ENCODE measurements at regions not wholly inside any gene's neighbourhood (a gene's known extent, or its start where the extent isn't known, plus 50 kb on each side); places are given as distances from the start of the nearest gene placed in this dataset.
A peak's percentile ranks its signal among the peaks of the same experiment; 100 is the strongest.

- Histone ChIP-seq H3K36me3 (no peaks in the 10 kb centered on the region), H3K9me3 (no peaks in the 10 kb centered on the region), H3K27me3 (no peaks in the 10 kb centered on the region), H3K4me1 (peaks cover 0 to 6% of the 10 kb centered on the region in 2 donors), H3K4me3 (no peak overlapping the region), H3K27ac (no peak overlapping the region)
- in situ Hi-C loops (cut with MboI; ENCODE audit: low sequenced_read_pairs in 4 of 4) (no loop called here), intact Hi-C loops (cut with DNase I; ENCODE audit: low total_unique reads) (loop anchor here (10.0 kb wide), 1 partner anchor 49 kb away; no protein-coding TSS in a partner anchor)
- no peak for ATAC-seq
- TF ChIP-seq CTCF (IDR thresholded peaks at IDR 0.05 in 4 of 5, conservative IDR thresholded peaks at IDR 0.05 in 1 of 5) (no peak), POLR2A (IDR thresholded peaks at IDR 0.05) (no peak)
- no peak for DNase-seq
Measured at GRCh38 chr18:6653880-6654279, 75.6 kb upstream of the ARHGAP28 start.

GRCh38 chr18:6659963-6660725 is 69.4 kb upstream of the ARHGAP28 start:
- intact Hi-C loops (cut with DNase I; ENCODE audit: low total_unique reads): loop anchor here (10.0 kb wide), 2 partner anchors 55 to 205 kb away; no protein-coding TSS in a partner anchor

GRCh38 chr18:6661692-6662415 is 67.7 kb upstream of the ARHGAP28 start:
- H3K36me3 ChIP-seq: no peaks in the 10 kb centered on the region
- in situ Hi-C loops (cut with MboI; ENCODE audit: low sequenced_read_pairs in 4 of 4): no loop called here
- TF ChIP-seq CTCF (IDR thresholded peaks at IDR 0.05 in 4 of 5, conservative IDR thresholded peaks at IDR 0.05 in 1 of 5): no peak
- no peak for TF ChIP-seq POLR2A (IDR thresholded peaks at IDR 0.05)

More at GRCh38 chr18:6659963-6660725, 69.4 kb upstream of the ARHGAP28 start:
- Histone ChIP-seq H3K27ac (peak overlapping the region in 2 of 4 donors; percentile 35 to 44), H3K36me3 (no peaks in the 10 kb centered on the region), H3K4me3 (no peak overlapping the region), H3K27me3 (no peaks in the 10 kb centered on the region), H3K4me1 (peaks cover 10 to 18% of the 10 kb centered on the region in 2 donors), H3K9me3 (no peaks in the 10 kb centered on the region)
- no peak for TF ChIP-seq CTCF (IDR thresholded peaks at IDR 0.05 in 4 of 5, conservative IDR thresholded peaks at IDR 0.05 in 1 of 5)
- TF ChIP-seq POLR2A (IDR thresholded peaks at IDR 0.05): no peak
- peak; percentile 34 to 54 for DNase-seq
- peak; percentile 97 to 99 for ATAC-seq
- in situ Hi-C loops (cut with MboI; ENCODE audit: low sequenced_read_pairs in 4 of 4): no loop called here

GRCh38 chr18:6666012-6666685 is 63.4 kb upstream of the ARHGAP28 start:
- peaks cover 0 to 2% of the 10 kb centered on the region in 2 donors for H3K4me1 ChIP-seq
- in situ Hi-C loops (cut with MboI; ENCODE audit: low sequenced_read_pairs in 4 of 4): no loop called here
- ATAC-seq (no peak), DNase-seq (no peak)
- no peaks in the 10 kb centered on the region for H3K9me3 ChIP-seq
- no peak overlapping the region for H3K4me3 ChIP-seq
- no peak for TF ChIP-seq POLR2A (IDR thresholded peaks at IDR 0.05)
- no peak for TF ChIP-seq CTCF (IDR thresholded peaks at IDR 0.05 in 4 of 5, conservative IDR thresholded peaks at IDR 0.05 in 1 of 5)
- H3K27ac ChIP-seq: no peak overlapping the region
- no peaks in the 10 kb centered on the region for H3K27me3 ChIP-seq
- intact Hi-C loops (cut with DNase I; ENCODE audit: low total_unique reads): loop anchor here (10.0 kb wide), 1 partner anchor 199 kb away; no protein-coding TSS in a partner anchor
- H3K36me3 ChIP-seq: no peaks in the 10 kb centered on the region

More at GRCh38 chr18:6661692-6662415, 67.7 kb upstream of the ARHGAP28 start:
- ATAC-seq (no peak), DNase-seq (no peak)
- Histone ChIP-seq H3K27ac (no peak overlapping the region), H3K27me3 (no peaks in the 10 kb centered on the region), H3K9me3 (no peaks in the 10 kb centered on the region), H3K4me3 (no peak overlapping the region), H3K4me1 (peaks cover 10 to 18% of the 10 kb centered on the region in 2 donors)
- intact Hi-C loops (cut with DNase I; ENCODE audit: low total_unique reads): loop anchor here (10.0 kb wide), 1 partner anchor 203 kb away; no protein-coding TSS in a partner anchor

All from gastrocnemius medialis (tissue), 4 donors.